Thyroid gland (tissue), 4 donors: ENCODE measurements at regions not wholly inside any gene's neighbourhood (a gene's known extent, or its start where the extent isn't known, plus 50 kb on each side); places are given as distances from the start of the nearest gene placed in this dataset.

Experiments
- CTCF ChIP-seq, 6 experiments: fragments of 200-600 bp in 3 of 6; fragments of 450-650 bp in 3 of 6; sonication (generic) in 3 of 6; IDR thresholded peaks; one replicate each; pipeline ENCODE4 v1.5.1; 2016 to 2019; ENCODE audit warnings: antibody characterized with exemption in 6 of 6, mild to moderate bottlenecking in 2 of 6, inconsistent platforms in 1 of 6, moderate library complexity in 1 of 6
- POLR2A ChIP-seq, 2 donors: fragments of 450-650 bp; IDR thresholded peaks; one replicate each; pipeline ENCODE4 v1.6.1; 2017; ENCODE audit warnings: antibody characterized with exemption in 2 of 2, mild to moderate bottlenecking in 2 of 2, moderate library complexity in 1 of 2

- TF ChIP-seq CTCF (IDR thresholded peaks at IDR 0.05) = no peak
- no peak for TF ChIP-seq POLR2A (IDR thresholded peaks at IDR 0.05)
These were observed 451.3 kb downstream of the LRRC70 start for GRCh38 chr5:63029891-63030290.
